Right cardiac atrium (tissue), 5 donors: ENCODE measurements at regions not wholly inside any gene's neighbourhood (a gene's known extent, or its start where the extent isn't known, plus 50 kb on each side); places are given as distances from the start of the nearest gene placed in this dataset.
"Not testable (repeated sequence)": the region's sequence is repeated elsewhere in the genome, so short reads cannot be mapped to it uniquely, and the experiment has no call there.

ENCODE experiments used
- ATAC-seq, 2 donors: fragments of 200-7000 bp; cut with Tn5 transposase; one replicate each; pipeline versions ENCODE4 v1.8.0 to v1.9.1; 2020; ENCODE audit warnings: moderate library complexity in 2 of 2, mild to moderate bottlenecking in 1 of 2
- DNase-seq, 3 donors: peaks; one replicate each; pipeline ENCODE4 v3.0.0-alpha.2; 2020
- H3K27ac ChIP-seq: one replicate; pipeline ENCODE4 v1.5.1; 2013; ENCODE audit warnings: mild to moderate bottlenecking, low read length, control low read depth, moderate library complexity
- H3K27me3 ChIP-seq: one replicate; pipeline ENCODE4 v1.6.1; 2013; ENCODE audit not compliant: control insufficient read depth, insufficient read depth
- H3K4me1 ChIP-seq: one replicate; pipeline ENCODE4 v1.6.1; 2013; ENCODE audit warnings: low read length; ENCODE audit not compliant: control insufficient read depth, insufficient read depth
- H3K4me3 ChIP-seq: one replicate; pipeline ENCODE4 v1.5.1; 2013; ENCODE audit warnings: low read length, control low read depth
- H3K9me3 ChIP-seq: one replicate; pipeline ENCODE4 v1.6.1; 2013; ENCODE audit warnings: low read length; ENCODE audit not compliant: control insufficient read depth
- WGBS: extraction: QIAGEN DNeasy Blood & Tissue Kit; methylation state at CpG from one replicate; pipeline ENCODE4 v1.1.7; 2013; 5-methylcytosine and 5-hydroxymethylcytosine counted together
- intact Hi-C, 4 donors: fragments of 100-400 bp; cut with DNase I; formaldehyde crosslinking; loops; one replicate each; pipeline versions ENCODE4 v1.11.0 to v1.14.0; 2022 to 2023
- donor health status: healthy with polysubstance abuse.
- donor health status: DM: no; HTN: yes; CAD: no.
- donor health status: DM: no; HTN: no; CAD: no.
- donor health status: DM: no; HTN: yes; CAD: no; lungs with severe emphysema.
- donor health status: DM: yes; HTN: yes; CAD: no.

- H3K4me1 ChIP-seq: no peaks in the 10 kb centered on the region
- no peak overlapping the region for H3K4me3 ChIP-seq
- H3K27ac ChIP-seq: no peak overlapping the region
- H3K27me3 ChIP-seq: no peaks in the 10 kb centered on the region
- intact Hi-C loops: no loop called here
- DNase-seq (no peak), ATAC-seq (no peak)
- 78% methylated on average over 6 of the region's 6 CpGs for WGBS
- H3K9me3 ChIP-seq: no peaks in the 10 kb centered on the region
Observed at GRCh38 chr6:134805168-134805567, 144.7 kb downstream of the ALDH8A1 start.

GRCh38 chr6:134804311-134804710 lies 145.6 kb downstream of the ALDH8A1 start:
- 96% methylated on average over 10 of the region's 10 CpGs for WGBS
- H3K9me3 ChIP-seq, H3K27ac ChIP-seq, H3K27me3 ChIP-seq, intact Hi-C loops, H3K4me1 ChIP-seq, H3K4me3 ChIP-seq, ATAC-seq, DNase-seq: not testable (repeated sequence)

DNA sequence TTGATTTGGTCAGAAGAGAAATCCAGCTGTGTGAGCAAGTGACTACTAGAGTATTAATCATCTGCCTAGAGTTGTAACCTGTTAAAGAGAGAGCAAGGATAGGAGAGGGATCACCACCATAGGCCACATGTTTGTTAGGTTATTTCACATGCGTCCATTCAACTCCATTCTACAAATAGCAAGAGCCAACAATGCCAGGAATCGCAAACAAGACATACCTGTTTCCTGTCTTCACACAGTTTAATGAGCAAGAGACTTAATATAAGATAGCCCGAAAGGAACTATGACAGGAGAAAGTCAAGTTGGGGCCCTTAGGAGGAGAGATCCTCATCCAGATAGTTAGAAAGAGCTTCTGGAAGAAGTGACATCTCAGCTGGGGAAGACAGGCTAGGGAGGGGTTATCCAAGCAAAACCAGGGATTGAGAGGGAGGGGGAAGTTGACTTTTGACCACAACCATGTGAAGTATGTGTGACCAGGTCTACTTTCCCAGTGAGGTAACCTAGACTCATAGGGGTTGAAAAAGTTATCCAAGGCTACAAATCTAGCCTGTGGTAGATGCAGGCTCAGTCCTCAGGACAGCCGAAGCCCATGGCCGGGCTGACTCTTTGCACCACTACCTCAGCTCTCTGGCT lies 147.4 kb downstream of the ALDH8A1 start:
- Histone ChIP-seq H3K27ac (no peak overlapping the region), H3K9me3 (no peaks in the 10 kb centered on the region), H3K4me1 (no peaks in the 10 kb centered on the region), H3K27me3 (no peaks in the 10 kb centered on the region), H3K4me3 (no peak overlapping the region)
- intact Hi-C loops: no loop called here
- 75% methylated on average over 5 of the region's 5 CpGs for WGBS
- ATAC-seq: no peak
- no peak for DNase-seq

- DNase-seq (no peak), ATAC-seq (peak; percentile 58 to 85)
- Histone ChIP-seq H3K4me3 (no peak overlapping the region), H3K9me3 (no peaks in the 10 kb centered on the region), H3K27me3 (no peaks in the 10 kb centered on the region), H3K27ac (peak overlapping the region; percentile 26), H3K4me1 (no peaks in the 10 kb centered on the region)
- WGBS: 51% methylated on average over 7 of the region's 7 CpGs
- intact Hi-C loops: no loop called here
Observed at GRCh38 chr6:134797400-134798113, 152.3 kb downstream of the ALDH8A1 start.

GRCh38 chr6:134795691-134796090 lies 154.2 kb downstream of the ALDH8A1 start:
- 39% methylated on average over 1 of the region's 1 CpG for WGBS
- ATAC-seq: peak; percentile 45 to 77

DNA sequence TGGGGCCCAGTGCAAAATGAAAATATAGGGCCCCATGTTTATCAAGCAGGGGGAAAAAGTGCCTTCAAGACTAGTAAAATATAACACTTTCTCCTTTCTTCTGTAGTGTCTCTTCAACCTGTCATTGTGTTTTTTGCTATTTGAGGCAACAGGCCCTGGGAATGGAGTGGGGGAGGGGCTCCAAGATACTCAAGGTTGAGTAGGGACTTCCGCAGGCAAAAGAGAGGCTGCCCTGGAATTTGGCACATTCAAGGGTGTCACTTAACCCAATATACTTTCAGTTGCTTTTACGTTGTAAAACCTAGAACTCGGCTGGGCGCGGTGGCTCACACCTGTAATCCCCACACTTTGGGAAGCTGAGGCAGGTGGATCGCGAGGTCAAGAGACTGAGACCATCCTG lies 154.9 kb downstream of the ALDH8A1 start:
- Histone ChIP-seq H3K9me3 (no peaks in the 10 kb centered on the region), H3K4me3 (no peak overlapping the region), H3K27ac (no peak overlapping the region), H3K4me1 (no peaks in the 10 kb centered on the region), H3K27me3 (no peaks in the 10 kb centered on the region)
- no peak for DNase-seq
- ATAC-seq: no peak
- intact Hi-C loops: no loop called here
- 95% methylated on average over 7 of the region's 7 CpGs for WGBS

More at GRCh38 chr6:134795691-134796090, 154.2 kb downstream of the ALDH8A1 start:
- Histone ChIP-seq H3K27me3 (no peaks in the 10 kb centered on the region), H3K4me1 (no peaks in the 10 kb centered on the region), H3K9me3 (no peaks in the 10 kb centered on the region), H3K4me3 (no peak overlapping the region), H3K27ac (no peak overlapping the region)
- intact Hi-C loops: no loop called here
- DNase-seq: no peak

- H3K4me1 ChIP-seq, H3K27ac ChIP-seq, DNase-seq, ATAC-seq, H3K27me3 ChIP-seq, H3K4me3 ChIP-seq, H3K9me3 ChIP-seq, intact Hi-C loops: not testable (repeated sequence)
- WGBS: 96% methylated on average over 2 of the region's 2 CpGs
Observed at GRCh38 chr6:134791243-134791843, 158.6 kb downstream of the ALDH8A1 start.

DNA sequence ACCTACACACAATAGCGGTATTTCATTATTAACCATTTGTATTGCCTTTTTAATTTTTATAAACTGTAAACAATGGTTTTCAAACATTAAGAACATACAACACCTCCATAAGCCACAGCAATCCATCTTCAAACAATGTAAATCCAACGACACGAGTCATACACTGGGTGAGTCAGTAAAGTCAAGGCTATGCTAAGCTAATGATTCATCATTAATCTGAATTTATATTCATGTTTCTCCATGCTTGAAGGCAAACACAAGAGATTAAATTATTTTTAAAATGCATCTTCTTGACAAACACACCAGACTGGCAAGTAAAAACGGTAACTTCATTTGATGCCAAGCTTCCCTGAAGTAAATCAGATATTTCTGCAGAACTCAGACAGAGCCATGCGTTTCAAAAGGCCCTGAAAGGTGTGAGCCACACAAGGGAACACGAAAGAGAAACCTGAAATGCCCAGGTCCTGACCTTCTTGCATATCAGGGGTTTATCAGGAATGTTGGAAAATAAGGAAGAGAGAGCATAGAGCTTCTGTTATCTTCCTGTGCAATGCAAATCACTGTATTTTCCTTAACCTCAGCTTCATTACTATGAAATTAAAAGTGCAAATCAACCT lies 162.5 kb downstream of the ALDH8A1 start:
- H3K4me1 ChIP-seq: no peaks in the 10 kb centered on the region
- DNase-seq (no peak), ATAC-seq (no peak)
- H3K9me3 ChIP-seq: no peaks in the 10 kb centered on the region
- intact Hi-C loops: no loop called here
- H3K27me3 ChIP-seq: no peaks in the 10 kb centered on the region
- 78% methylated on average over 6 of the region's 6 CpGs for whole genome bisulfite sequencing
- no peak overlapping the region for H3K4me3 ChIP-seq
- H3K27ac ChIP-seq: no peak overlapping the region

GRCh38 chr6:134784336-134784735 lies 165.6 kb downstream of the ALDH8A1 start:
- H3K4me3 ChIP-seq: no peak overlapping the region
- no peaks in the 10 kb centered on the region for H3K4me1 ChIP-seq
- no peaks in the 10 kb centered on the region for H3K27me3 ChIP-seq
- WGBS: 96% methylated on average over 2 of the region's 2 CpGs
- H3K27ac ChIP-seq: no peak overlapping the region
- ATAC-seq (no peak), DNase-seq (no peak)
- H3K9me3 ChIP-seq: peaks cover under 1% of the 10 kb centered on the region
- intact Hi-C loops: no loop called here

DNA sequence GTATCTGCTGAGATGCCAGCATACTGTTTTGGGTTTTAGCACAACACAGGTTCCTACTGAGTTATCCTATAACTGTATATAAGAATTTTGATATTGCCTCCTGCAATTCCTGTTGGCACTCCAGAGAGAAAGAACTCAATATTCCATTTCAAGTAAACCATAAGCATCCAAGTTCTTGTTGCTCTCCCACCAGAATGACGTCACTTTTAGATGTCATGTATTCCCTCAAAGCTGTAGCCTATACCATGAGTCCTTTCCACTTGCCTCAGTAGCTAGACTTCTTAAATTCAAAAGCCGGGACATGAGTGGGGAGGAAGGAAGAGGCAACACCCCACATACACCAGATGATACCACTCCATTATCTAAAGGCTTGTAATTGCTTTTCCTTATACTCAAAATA lies 171.5 kb downstream of the ALDH8A1 start:
- H3K27me3 ChIP-seq: no peaks in the 10 kb centered on the region
- intact Hi-C loops: no loop called here
- DNase-seq (no peak), ATAC-seq (no peak)
- no peak overlapping the region for H3K4me3 ChIP-seq
- no peak overlapping the region for H3K27ac ChIP-seq
- WGBS: 86% methylated on average over 2 of the region's 2 CpGs
- peaks cover 3% of the 10 kb centered on the region for H3K9me3 ChIP-seq
- H3K4me1 ChIP-seq: no peaks in the 10 kb centered on the region

DNA sequence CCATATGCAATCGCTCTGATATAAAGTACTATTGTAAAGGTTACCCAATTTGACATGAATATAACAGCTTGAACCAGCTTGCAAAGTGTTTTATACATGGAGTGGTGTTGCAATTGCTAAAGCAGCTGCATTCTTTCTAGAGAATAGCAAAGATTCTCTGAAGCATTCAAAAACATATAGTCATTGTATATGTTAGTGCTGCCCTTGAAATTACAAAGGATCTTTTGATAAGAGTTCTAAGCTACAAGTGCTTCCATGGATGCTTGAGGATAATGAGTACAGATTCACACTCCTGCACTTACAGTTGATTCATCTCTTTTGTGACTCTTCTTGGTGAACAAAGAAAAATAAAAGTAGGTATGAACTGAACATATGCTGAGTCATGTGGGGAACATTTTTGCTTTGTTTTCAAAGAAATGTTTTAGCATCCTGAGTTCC lies 175.7 kb downstream of the ALDH8A1 start:
- DNase-seq (no peak), ATAC-seq (no peak)
- 81% methylated on average over 1 of the region's 1 CpG for WGBS
- intact Hi-C loops: no loop called here
- Histone ChIP-seq H3K27me3 (no peaks in the 10 kb centered on the region), H3K4me3 (no peak overlapping the region), H3K9me3 (peaks cover 1% of the 10 kb centered on the region), H3K4me1 (no peaks in the 10 kb centered on the region), H3K27ac (no peak overlapping the region)
